ENCODE measurements at regions not wholly inside any gene's neighbourhood (a gene's known extent, or its start where the extent isn't known, plus 50 kb on each side); places are given as distances from the start of the nearest gene placed in this dataset.

- Mint-ChIP-seq H3K27ac (no peak overlapping the region), H3K27me3 (peaks cover 16% of the 10 kb centered on the region), H3K4me3 (no peak overlapping the region), H3K9me3 (ENCODE audit: low read depth) (no peaks in the 10 kb centered on the region), H3K4me1 (ENCODE audit: low read depth) (no peaks in the 10 kb centered on the region), H3K36me3 (no peaks in the 10 kb centered on the region)
These were observed 284.1 kb upstream of the SMIM30 start for GRCh38 chr7:113402482-113402881.

- H3K27me3 Mint-ChIP-seq: peaks cover 16% of the 10 kb centered on the region
- H3K36me3 Mint-ChIP-seq: no peaks in the 10 kb centered on the region
- no peak overlapping the region for H3K4me3 Mint-ChIP-seq
- H3K9me3 Mint-ChIP-seq (ENCODE audit: low read depth): no peaks in the 10 kb centered on the region
- no peak overlapping the region for H3K27ac Mint-ChIP-seq
- H3K4me1 Mint-ChIP-seq (ENCODE audit: low read depth): no peaks in the 10 kb centered on the region
These were observed 283.7 kb upstream of the SMIM30 start for GRCh38 chr7:113402005-113402404.

- H3K4me1 Mint-ChIP-seq (ENCODE audit: low read depth): no peaks in the 10 kb centered on the region
- peaks cover 1% of the 10 kb centered on the region for H3K9me3 Mint-ChIP-seq (ENCODE audit: low read depth)
- H3K27ac Mint-ChIP-seq: no peak overlapping the region
- H3K27me3 Mint-ChIP-seq: peaks cover 1% of the 10 kb centered on the region
- H3K4me3 Mint-ChIP-seq: no peak overlapping the region
- no peaks in the 10 kb centered on the region for H3K36me3 Mint-ChIP-seq
These were observed 276.5 kb upstream of the SMIM30 start for GRCh38 chr7:113394856-113395255.

- no peaks in the 10 kb centered on the region for H3K4me1 Mint-ChIP-seq (ENCODE audit: low read depth)
- peaks cover 5% of the 10 kb centered on the region for H3K27me3 Mint-ChIP-seq
- H3K9me3 Mint-ChIP-seq (ENCODE audit: low read depth): peaks cover 7% of the 10 kb centered on the region
- no peak overlapping the region for H3K27ac Mint-ChIP-seq
- H3K4me3 Mint-ChIP-seq: no peak overlapping the region
- no peaks in the 10 kb centered on the region for H3K36me3 Mint-ChIP-seq
These were observed 274.6 kb upstream of the SMIM30 start for GRCh38 chr7:113392841-113393540.

GRCh38 chr7:113392421-113392820 lies 274.1 kb upstream of the SMIM30 start:
- Mint-ChIP-seq H3K9me3 (ENCODE audit: low read depth) (peaks cover 7% of the 10 kb centered on the region), H3K27ac (no peak overlapping the region), H3K4me3 (no peak overlapping the region), H3K27me3 (peaks cover 5% of the 10 kb centered on the region), H3K36me3 (no peaks in the 10 kb centered on the region), H3K4me1 (ENCODE audit: low read depth) (no peaks in the 10 kb centered on the region)

GRCh38 chr7:113389112-113389646 lies 270.8 kb upstream of the SMIM30 start:
- H3K27ac Mint-ChIP-seq: no peak overlapping the region
- H3K9me3 Mint-ChIP-seq (ENCODE audit: low read depth): peaks cover 7% of the 10 kb centered on the region
- H3K4me3 Mint-ChIP-seq: no peak overlapping the region
- H3K4me1 Mint-ChIP-seq (ENCODE audit: low read depth): no peaks in the 10 kb centered on the region
- H3K36me3 Mint-ChIP-seq: no peaks in the 10 kb centered on the region
- H3K27me3 Mint-ChIP-seq: peaks cover 5% of the 10 kb centered on the region

GRCh38 chr7:113383638-113384037 lies 265.3 kb upstream of the SMIM30 start:
- Mint-ChIP-seq H3K27ac (no peak overlapping the region), H3K4me3 (no peak overlapping the region), H3K9me3 (ENCODE audit: low read depth) (no peaks in the 10 kb centered on the region), H3K36me3 (no peaks in the 10 kb centered on the region), H3K4me1 (ENCODE audit: low read depth) (no peaks in the 10 kb centered on the region), H3K27me3 (peaks cover under 1% of the 10 kb centered on the region)

- H3K4me3 Mint-ChIP-seq: no peak overlapping the region
- H3K36me3 Mint-ChIP-seq: no peaks in the 10 kb centered on the region
- H3K27me3 Mint-ChIP-seq: peaks cover 2% of the 10 kb centered on the region
- H3K4me1 Mint-ChIP-seq (ENCODE audit: low read depth): no peaks in the 10 kb centered on the region
- H3K27ac Mint-ChIP-seq: no peak overlapping the region
- no peaks in the 10 kb centered on the region for H3K9me3 Mint-ChIP-seq (ENCODE audit: low read depth)
These were observed 261.4 kb upstream of the SMIM30 start for GRCh38 chr7:113379746-113380145.

- Mint-ChIP-seq H3K9me3 (ENCODE audit: low read depth) (no peaks in the 10 kb centered on the region), H3K27ac (no peak overlapping the region), H3K27me3 (peaks cover 2% of the 10 kb centered on the region), H3K4me1 (ENCODE audit: low read depth) (no peaks in the 10 kb centered on the region), H3K4me3 (no peak overlapping the region), H3K36me3 (no peaks in the 10 kb centered on the region)
These were observed 256.6 kb upstream of the SMIM30 start for GRCh38 chr7:113374955-113375354.

GRCh38 chr7:113373863-113374262 lies 255.5 kb upstream of the SMIM30 start:
- H3K27ac Mint-ChIP-seq: no peak overlapping the region
- peaks cover 3% of the 10 kb centered on the region for H3K27me3 Mint-ChIP-seq

GRCh38 chr7:113371416-113372043 lies 253.2 kb upstream of the SMIM30 start:
- Mint-ChIP-seq H3K27ac (no peak overlapping the region), H3K27me3 (peaks cover 5% of the 10 kb centered on the region), H3K4me1 (ENCODE audit: low read depth) (no peaks in the 10 kb centered on the region), H3K4me3 (no peak overlapping the region), H3K9me3 (ENCODE audit: low read depth) (peaks cover 4% of the 10 kb centered on the region), H3K36me3 (no peaks in the 10 kb centered on the region)

More at GRCh38 chr7:113373863-113374262, 255.5 kb upstream of the SMIM30 start:
- Mint-ChIP-seq H3K9me3 (ENCODE audit: low read depth) (peaks cover 1% of the 10 kb centered on the region), H3K36me3 (no peaks in the 10 kb centered on the region), H3K4me1 (ENCODE audit: low read depth) (no peaks in the 10 kb centered on the region), H3K4me3 (no peak overlapping the region)

- H3K27ac Mint-ChIP-seq: no peak overlapping the region
- no peak overlapping the region for H3K4me3 Mint-ChIP-seq
- peaks cover 5% of the 10 kb centered on the region for H3K27me3 Mint-ChIP-seq
- no peaks in the 10 kb centered on the region for H3K4me1 Mint-ChIP-seq (ENCODE audit: low read depth)
- H3K9me3 Mint-ChIP-seq (ENCODE audit: low read depth): peaks cover 4% of the 10 kb centered on the region
- no peaks in the 10 kb centered on the region for H3K36me3 Mint-ChIP-seq
These were observed 252.6 kb upstream of the SMIM30 start for GRCh38 chr7:113370910-113371309.

GRCh38 chr7:113368256-113368655 lies 249.9 kb upstream of the SMIM30 start:
- Mint-ChIP-seq H3K9me3 (ENCODE audit: low read depth) (peaks cover 4% of the 10 kb centered on the region), H3K4me1 (ENCODE audit: low read depth) (no peaks in the 10 kb centered on the region), H3K36me3 (no peaks in the 10 kb centered on the region), H3K27ac (no peak overlapping the region), H3K27me3 (peaks cover 3% of the 10 kb centered on the region), H3K4me3 (no peak overlapping the region)

- no peak overlapping the region for H3K4me3 Mint-ChIP-seq
- H3K4me1 Mint-ChIP-seq (ENCODE audit: low read depth): no peaks in the 10 kb centered on the region
- peaks cover 4% of the 10 kb centered on the region for H3K9me3 Mint-ChIP-seq (ENCODE audit: low read depth)
- H3K36me3 Mint-ChIP-seq: no peaks in the 10 kb centered on the region
- peaks cover 3% of the 10 kb centered on the region for H3K27me3 Mint-ChIP-seq
- H3K27ac Mint-ChIP-seq: no peak overlapping the region
These were observed 248.8 kb upstream of the SMIM30 start for GRCh38 chr7:113367041-113367586.

- Mint-ChIP-seq H3K36me3 (no peaks in the 10 kb centered on the region), H3K4me1 (ENCODE audit: low read depth) (no peaks in the 10 kb centered on the region), H3K27me3 (peaks cover 3% of the 10 kb centered on the region), H3K4me3 (no peak overlapping the region), H3K9me3 (ENCODE audit: low read depth) (peaks cover 4% of the 10 kb centered on the region), H3K27ac (no peak overlapping the region)
These were observed 247.8 kb upstream of the SMIM30 start for GRCh38 chr7:113366122-113366521.

Data from activated naive CD8-positive, alpha-beta T cell (primary cell).